ENCODE measurements at regions not wholly inside any gene's neighbourhood (a gene's known extent, or its start where the extent isn't known, plus 50 kb on each side); places are given as distances from the start of the nearest gene placed in this dataset.

DNA sequence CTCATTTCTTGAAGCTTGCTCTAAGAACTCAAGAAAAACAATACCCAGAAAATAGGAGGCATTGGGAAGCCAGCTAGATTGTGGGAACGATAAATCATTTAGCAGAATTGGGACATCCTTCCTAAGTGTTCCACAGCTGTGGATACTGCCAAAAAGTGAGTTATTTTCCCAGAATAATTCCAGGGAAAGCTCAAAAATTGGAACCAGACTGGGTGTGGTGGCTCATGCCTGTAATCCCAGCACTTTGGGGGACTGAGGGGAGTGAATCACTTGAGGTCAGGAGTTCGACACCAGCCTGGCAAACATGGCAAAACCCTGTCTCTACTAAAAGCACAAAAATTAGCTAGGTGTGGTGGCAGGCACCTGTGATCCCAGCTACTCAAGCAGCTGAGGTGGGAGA, 68.2 kb upstream of the GK2 start:
- TF ChIP-seq, protein P1, sequence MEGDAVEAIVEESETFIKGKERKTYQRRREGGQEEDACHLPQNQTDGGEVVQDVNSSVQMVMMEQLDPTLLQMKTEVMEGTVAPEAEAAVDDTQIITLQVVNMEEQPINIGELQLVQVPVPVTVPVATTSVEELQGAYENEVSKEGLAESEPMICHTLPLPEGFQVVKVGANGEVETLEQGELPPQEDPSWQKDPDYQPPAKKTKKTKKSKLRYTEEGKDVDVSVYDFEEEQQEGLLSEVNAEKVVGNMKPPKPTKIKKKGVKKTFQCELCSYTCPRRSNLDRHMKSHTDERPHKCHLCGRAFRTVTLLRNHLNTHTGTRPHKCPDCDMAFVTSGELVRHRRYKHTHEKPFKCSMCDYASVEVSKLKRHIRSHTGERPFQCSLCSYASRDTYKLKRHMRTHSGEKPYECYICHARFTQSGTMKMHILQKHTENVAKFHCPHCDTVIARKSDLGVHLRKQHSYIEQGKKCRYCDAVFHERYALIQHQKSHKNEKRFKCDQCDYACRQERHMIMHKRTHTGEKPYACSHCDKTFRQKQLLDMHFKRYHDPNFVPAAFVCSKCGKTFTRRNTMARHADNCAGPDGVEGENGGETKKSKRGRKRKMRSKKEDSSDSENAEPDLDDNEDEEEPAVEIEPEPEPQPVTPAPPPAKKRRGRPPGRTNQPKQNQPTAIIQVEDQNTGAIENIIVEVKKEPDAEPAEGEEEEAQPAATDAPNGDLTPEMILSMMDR (IDR thresholded peaks at IDR 0.05): no peak
- TF ChIP-seq POLR2AphosphoS5 (IDR thresholded peaks at IDR 0.05): no peak

Measured in esophagus muscularis mucosa (tissue), 3 donors.